ENCODE measurements at regions not wholly inside any gene's neighbourhood (a gene's known extent, or its start where the extent isn't known, plus 50 kb on each side); places are given as distances from the start of the nearest gene placed in this dataset.

- Histone ChIP-seq H3K9me3 (no peaks in the 10 kb centered on the region), H3K4me1 (no peaks in the 10 kb centered on the region), H3K27ac (no peak overlapping the region), H3K36me3 (no peaks in the 10 kb centered on the region), H3K27me3 (no peaks in the 10 kb centered on the region), H3K4me3 (no peak overlapping the region)
- intact Hi-C loops (cut with DNase I): no loop called here
- DNase-seq (ENCODE audit: extremely low spot score in 2 of 2): no peak
- TF ChIP-seq, protein P1, sequence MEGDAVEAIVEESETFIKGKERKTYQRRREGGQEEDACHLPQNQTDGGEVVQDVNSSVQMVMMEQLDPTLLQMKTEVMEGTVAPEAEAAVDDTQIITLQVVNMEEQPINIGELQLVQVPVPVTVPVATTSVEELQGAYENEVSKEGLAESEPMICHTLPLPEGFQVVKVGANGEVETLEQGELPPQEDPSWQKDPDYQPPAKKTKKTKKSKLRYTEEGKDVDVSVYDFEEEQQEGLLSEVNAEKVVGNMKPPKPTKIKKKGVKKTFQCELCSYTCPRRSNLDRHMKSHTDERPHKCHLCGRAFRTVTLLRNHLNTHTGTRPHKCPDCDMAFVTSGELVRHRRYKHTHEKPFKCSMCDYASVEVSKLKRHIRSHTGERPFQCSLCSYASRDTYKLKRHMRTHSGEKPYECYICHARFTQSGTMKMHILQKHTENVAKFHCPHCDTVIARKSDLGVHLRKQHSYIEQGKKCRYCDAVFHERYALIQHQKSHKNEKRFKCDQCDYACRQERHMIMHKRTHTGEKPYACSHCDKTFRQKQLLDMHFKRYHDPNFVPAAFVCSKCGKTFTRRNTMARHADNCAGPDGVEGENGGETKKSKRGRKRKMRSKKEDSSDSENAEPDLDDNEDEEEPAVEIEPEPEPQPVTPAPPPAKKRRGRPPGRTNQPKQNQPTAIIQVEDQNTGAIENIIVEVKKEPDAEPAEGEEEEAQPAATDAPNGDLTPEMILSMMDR (IDR thresholded peaks at IDR 0.05): no peak
- no peak for TF ChIP-seq POLR2A (IDR thresholded peaks at IDR 0.05)
- no peak for TF ChIP-seq POLR2AphosphoS5 (IDR thresholded peaks at IDR 0.05; ENCODE audit: insufficient read depth in 1 of 2, low read depth in 1 of 2)
Observed at GRCh38 chr20:52025938-52026337, 165.6 kb downstream of the ZFP64 start.

GRCh38 chr20:52019313-52019712 lies 172.3 kb downstream of the ZFP64 start:
- Histone ChIP-seq H3K4me3 (no peak overlapping the region), H3K4me1 (no peaks in the 10 kb centered on the region), H3K36me3 (no peaks in the 10 kb centered on the region), H3K27ac (no peak overlapping the region), H3K27me3 (no peaks in the 10 kb centered on the region), H3K9me3 (no peaks in the 10 kb centered on the region)
- intact Hi-C loops (cut with DNase I): no loop called here
- no peak for TF ChIP-seq POLR2AphosphoS5 (IDR thresholded peaks at IDR 0.05; ENCODE audit: insufficient read depth in 1 of 2, low read depth in 1 of 2)
- TF ChIP-seq, protein P1 (IDR thresholded peaks at IDR 0.05): no peak
- no peak for TF ChIP-seq POLR2A (IDR thresholded peaks at IDR 0.05)
- no peak for DNase-seq (ENCODE audit: extremely low spot score in 2 of 2)

DNA sequence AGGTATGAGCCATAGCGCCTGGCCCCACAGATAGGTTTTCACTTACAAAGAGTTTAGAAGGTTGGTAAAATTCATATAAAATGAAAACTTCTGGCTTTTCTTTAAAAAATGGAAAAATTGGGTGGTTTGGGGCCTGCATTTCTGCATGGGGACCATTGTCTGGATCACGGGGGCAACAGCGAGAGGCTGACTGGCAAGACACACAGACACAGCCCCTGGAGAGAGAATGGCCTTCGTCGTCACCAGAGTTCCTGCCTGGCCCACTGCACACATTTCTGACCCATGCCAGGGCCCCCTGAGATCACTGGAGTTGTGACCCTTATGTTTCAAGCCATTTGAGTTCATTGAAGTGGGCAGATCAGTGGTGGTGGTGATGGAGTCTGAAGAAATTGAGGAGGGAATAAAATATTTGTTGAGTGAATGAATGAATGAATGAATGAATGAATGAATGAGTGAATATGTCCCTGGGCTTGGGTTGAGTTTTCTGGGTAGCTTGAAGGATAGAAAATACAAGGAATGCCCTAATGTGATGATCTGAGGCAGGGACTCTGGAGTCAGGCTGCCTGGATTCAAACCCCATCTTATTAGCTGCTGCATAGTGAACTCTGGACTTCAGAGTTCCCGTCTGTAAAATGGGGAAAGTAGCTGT lies 173.8 kb downstream of the ZFP64 start:
- Histone ChIP-seq H3K27ac (no peak overlapping the region), H3K36me3 (no peaks in the 10 kb centered on the region), H3K4me3 (no peak overlapping the region), H3K9me3 (no peaks in the 10 kb centered on the region), H3K27me3 (no peaks in the 10 kb centered on the region), H3K4me1 (no peaks in the 10 kb centered on the region)
- TF ChIP-seq POLR2AphosphoS5 (IDR thresholded peaks at IDR 0.05; ENCODE audit: insufficient read depth in 1 of 2, low read depth in 1 of 2) (no peak), POLR2A (IDR thresholded peaks at IDR 0.05) (no peak)
- TF ChIP-seq, protein P1 (IDR thresholded peaks at IDR 0.05): no peak
- DNase-seq (ENCODE audit: extremely low spot score in 2 of 2): no peak
- intact Hi-C loops (cut with DNase I): no loop called here

- H3K27ac ChIP-seq: no peak overlapping the region
- no peak for TF ChIP-seq POLR2A (IDR thresholded peaks at IDR 0.05)
- no peak for TF ChIP-seq POLR2AphosphoS5 (IDR thresholded peaks at IDR 0.05; ENCODE audit: insufficient read depth in 1 of 2, low read depth in 1 of 2)
- TF ChIP-seq, protein P1 (IDR thresholded peaks at IDR 0.05): no peak
- intact Hi-C loops (cut with DNase I): no loop called here
- H3K9me3 ChIP-seq: no peaks in the 10 kb centered on the region
- H3K4me3 ChIP-seq: no peak overlapping the region
- H3K27me3 ChIP-seq: no peaks in the 10 kb centered on the region
- no peak for DNase-seq (ENCODE audit: extremely low spot score in 2 of 2)
- no peaks in the 10 kb centered on the region for H3K4me1 ChIP-seq
- H3K36me3 ChIP-seq: no peaks in the 10 kb centered on the region
Observed at GRCh38 chr20:52016022-52016421, 175.6 kb downstream of the ZFP64 start.

DNA sequence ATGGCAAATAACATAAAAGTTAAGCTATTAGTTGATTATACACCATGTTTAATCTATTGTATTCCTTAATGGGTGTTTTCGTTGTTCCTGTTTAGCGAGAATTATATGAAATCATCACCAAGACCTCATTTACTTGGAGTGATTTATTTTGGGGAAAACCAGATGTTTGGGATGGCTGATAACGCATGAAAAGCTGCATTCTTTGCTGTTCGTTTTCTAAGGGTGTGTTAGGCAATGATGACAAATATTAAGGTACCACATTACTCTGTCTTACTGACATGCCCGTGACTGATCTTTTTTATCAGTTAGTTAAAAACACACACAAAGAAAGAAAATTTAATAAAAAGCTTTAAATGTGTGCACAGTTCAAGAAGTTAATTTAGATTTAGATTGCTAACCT lies 176.4 kb downstream of the ZFP64 start:
- Histone ChIP-seq H3K4me3 (no peak overlapping the region), H3K27me3 (no peaks in the 10 kb centered on the region), H3K4me1 (no peaks in the 10 kb centered on the region), H3K27ac (no peak overlapping the region), H3K9me3 (no peaks in the 10 kb centered on the region), H3K36me3 (no peaks in the 10 kb centered on the region)
- TF ChIP-seq POLR2AphosphoS5 (IDR thresholded peaks at IDR 0.05; ENCODE audit: insufficient read depth in 1 of 2, low read depth in 1 of 2) (no peak), POLR2A (IDR thresholded peaks at IDR 0.05) (no peak)
- TF ChIP-seq, protein P1 (IDR thresholded peaks at IDR 0.05): no peak
- no peak for DNase-seq (ENCODE audit: extremely low spot score in 2 of 2)
- intact Hi-C loops (cut with DNase I): no loop called here
